ENCODE measurements at regions not wholly inside any gene's neighbourhood (a gene's known extent, or its start where the extent isn't known, plus 50 kb on each side); places are given as distances from the start of the nearest gene placed in this dataset.
"Not testable (repeated sequence)": the region's sequence is repeated elsewhere in the genome, so short reads cannot be mapped to it uniquely, and the experiment has no call there.

DNA sequence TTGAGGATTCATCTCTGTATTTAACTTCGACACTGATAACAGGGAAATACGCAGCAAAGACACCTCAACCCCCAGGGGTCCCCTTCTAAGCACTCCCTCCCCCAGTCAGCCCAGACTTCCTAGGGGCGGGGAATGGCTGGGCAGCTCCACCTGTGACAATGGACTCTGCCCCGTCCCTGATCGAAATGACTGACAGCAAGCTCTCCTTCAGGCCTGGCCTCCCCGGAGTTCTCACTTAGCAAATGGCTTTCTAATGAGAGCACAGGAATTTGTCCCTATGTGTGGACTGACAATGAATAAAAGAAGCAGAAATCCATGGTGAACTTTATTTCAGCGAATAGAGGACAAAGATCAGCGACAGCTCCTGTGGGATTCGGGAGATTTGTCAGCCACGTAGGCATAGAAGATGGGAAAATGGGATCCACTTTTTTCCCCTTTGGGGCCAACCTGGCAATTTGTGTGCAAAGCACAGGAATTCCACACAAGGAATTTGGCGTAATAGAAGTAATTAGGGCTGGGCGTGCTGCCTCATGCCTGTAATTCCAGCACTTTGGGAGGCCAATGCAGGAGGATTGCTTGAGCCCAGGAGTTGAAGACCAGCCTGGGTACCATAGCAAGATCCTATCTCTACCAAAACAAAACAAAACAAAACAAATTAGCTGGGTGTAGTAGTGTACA is 63.8 kb downstream of the TNFAIP2 start:
- Mint-ChIP-seq H3K4me3 (no peak overlapping the region), H3K4me1 (peaks cover 10% of the 10 kb centered on the region), H3K27ac (no peak overlapping the region), H3K36me3 (no peaks in the 10 kb centered on the region), H3K9me3 (no peaks in the 10 kb centered on the region)
- ATAC-seq (no peak), DNase-seq (ENCODE audit: low spot score in 2 of 2) (no peak)

DNA sequence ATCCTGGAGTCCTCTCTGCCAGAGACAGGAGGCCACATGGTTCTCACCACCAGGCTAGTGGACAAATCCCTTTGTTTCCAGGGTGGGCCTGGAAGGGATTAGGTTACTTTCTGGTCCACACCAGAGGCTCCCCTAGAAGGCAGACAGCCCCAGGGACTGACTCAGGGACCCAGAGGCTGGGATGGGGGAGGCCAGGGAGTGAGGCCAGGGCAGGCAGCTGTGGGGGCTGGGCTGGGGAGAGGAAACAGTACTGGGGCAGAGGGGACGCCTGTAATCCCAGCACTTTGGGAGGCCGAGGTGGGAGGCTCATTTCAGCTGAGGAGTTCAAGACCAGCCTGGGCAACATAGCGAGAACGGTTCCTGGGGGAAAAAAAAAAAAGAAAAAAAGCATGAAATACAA is 64.7 kb downstream of the TNFAIP2 start:
- no peak for ATAC-seq

DNA sequence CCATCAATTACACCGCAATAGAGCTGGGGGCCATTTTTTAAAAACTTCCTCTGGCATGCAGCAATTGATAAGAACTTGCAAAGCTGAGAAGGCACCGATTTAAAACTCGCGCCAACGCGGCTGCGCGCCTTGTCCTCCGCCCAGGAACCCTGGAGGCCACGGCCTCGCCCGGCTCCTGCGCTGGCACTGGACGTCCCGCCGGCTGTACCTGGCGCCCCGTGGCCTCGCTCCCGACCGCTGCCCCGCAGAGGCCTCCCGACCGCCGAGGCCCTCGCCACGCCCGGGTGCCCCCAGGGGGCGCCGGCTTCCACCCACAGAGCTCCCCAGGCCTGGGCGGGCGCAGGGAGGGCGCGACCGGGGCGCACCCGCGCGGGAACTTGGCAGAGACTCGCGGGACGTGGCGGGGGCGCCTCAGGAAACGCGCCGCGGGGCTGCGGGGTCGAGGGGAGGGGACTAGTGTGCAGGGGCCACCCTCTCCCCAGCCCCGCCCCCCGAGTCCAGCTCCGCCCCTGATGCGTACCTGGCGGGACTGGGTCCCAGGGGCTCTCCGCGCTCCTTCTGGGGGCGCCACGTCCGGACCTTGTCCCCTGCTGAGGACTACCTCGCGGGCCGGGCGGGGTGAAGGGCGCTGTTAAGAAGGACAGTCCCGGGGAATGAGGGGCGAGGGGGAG is 65.7 kb downstream of the TNFAIP2 start:
- Mint-ChIP-seq H3K4me3 (no peak overlapping the region), H3K9me3 (no peaks in the 10 kb centered on the region), H3K36me3 (no peaks in the 10 kb centered on the region), H3K4me1 (peaks cover 10% of the 10 kb centered on the region), H3K27ac (no peak overlapping the region)
- DNase-seq (ENCODE audit: low spot score in 2 of 2) = no peak
- ATAC-seq = peak; percentile 61

More for the DNA sequence above, 64.7 kb downstream of the TNFAIP2 start:
- no peak overlapping the region for H3K4me3 Mint-ChIP-seq
- H3K4me1 Mint-ChIP-seq = peaks cover 10% of the 10 kb centered on the region
- no peaks in the 10 kb centered on the region for H3K36me3 Mint-ChIP-seq
- DNase-seq (ENCODE audit: low spot score in 2 of 2) = no peak
- H3K27ac Mint-ChIP-seq = no peak overlapping the region
- H3K9me3 Mint-ChIP-seq = no peaks in the 10 kb centered on the region

DNA sequence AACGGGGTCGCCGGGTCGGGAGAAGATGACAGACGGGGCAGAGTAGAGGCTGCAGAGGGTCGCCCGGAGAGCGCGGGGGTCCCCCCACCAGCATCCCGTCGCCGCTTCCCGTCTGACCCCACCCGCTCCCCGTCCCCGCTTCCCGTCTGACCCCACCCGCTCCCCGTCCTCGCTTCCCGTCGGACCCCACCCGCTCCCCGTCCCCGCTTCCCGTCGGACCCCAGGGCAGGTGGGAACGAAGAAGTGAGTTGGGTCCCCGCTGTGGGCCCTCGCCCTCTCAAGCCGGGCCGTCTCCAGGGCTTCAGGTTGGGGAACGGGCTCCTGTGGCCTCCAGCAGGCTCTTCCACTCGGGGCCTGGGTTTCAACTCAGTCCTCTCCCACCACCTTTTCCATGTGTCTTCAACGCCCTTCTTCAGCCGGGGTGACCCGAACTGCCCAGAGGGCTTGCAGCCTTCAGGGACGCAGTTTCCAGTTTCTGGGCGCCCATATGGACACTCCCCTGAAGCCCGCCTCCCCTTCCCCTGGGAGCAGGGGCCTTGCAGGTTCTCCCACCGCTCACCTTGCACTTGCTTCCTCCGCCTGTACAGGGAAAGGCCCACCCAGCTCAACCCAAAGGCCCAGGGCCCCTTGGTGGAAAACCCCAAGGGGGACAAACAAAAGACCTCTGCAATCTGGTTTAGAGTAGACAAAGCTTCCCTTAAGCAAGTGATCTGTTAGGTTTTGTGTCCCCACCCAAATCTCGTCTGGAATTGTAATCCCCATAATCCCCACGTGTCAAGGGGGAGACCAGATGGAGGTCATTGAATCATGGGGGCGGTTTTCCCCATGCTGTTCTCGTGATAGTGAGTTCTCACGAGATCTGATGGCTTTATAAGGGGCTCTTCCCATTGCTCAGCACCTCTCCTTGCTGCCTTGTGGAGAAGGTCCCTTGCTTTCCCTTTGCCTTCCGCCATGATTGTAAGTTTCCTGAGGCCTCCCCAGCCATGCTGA is 66.5 kb downstream of the TNFAIP2 start:
- H3K27ac Mint-ChIP-seq = no peak overlapping the region
- no peak for DNase-seq (ENCODE audit: low spot score in 2 of 2)
- no peaks in the 10 kb centered on the region for H3K36me3 Mint-ChIP-seq
- H3K4me1 Mint-ChIP-seq = peaks cover 10% of the 10 kb centered on the region
- H3K4me3 Mint-ChIP-seq = peak overlapping the region; percentile 42
- H3K9me3 Mint-ChIP-seq = no peaks in the 10 kb centered on the region
- ATAC-seq = no peak

DNA sequence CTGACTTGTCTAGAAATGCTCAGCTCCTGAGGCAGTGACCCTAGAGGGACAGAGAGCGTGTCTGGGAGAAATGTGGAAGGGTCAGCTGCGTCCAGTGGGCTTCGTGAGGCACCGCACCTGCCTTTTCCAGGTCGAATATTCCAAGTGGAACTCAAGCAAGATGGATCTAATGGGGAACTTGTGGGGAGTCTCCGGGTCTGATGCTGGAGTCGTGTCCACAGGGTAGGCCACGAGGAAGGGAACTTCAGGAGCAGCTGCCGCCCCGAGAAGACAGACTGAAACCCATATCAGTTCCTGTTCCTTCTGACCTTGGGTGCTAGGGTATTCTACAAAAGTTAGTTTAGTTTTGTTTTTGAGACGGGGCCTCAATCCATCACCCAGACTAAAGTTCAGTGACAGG is 67.5 kb downstream of the TNFAIP2 start:
- peaks cover 10% of the 10 kb centered on the region for H3K4me1 Mint-ChIP-seq
- DNase-seq (ENCODE audit: low spot score in 2 of 2) (no peak), ATAC-seq (no peak)
- H3K9me3 Mint-ChIP-seq = no peaks in the 10 kb centered on the region
- no peak overlapping the region for H3K4me3 Mint-ChIP-seq
- H3K27ac Mint-ChIP-seq = no peak overlapping the region
- no peaks in the 10 kb centered on the region for H3K36me3 Mint-ChIP-seq

DNA sequence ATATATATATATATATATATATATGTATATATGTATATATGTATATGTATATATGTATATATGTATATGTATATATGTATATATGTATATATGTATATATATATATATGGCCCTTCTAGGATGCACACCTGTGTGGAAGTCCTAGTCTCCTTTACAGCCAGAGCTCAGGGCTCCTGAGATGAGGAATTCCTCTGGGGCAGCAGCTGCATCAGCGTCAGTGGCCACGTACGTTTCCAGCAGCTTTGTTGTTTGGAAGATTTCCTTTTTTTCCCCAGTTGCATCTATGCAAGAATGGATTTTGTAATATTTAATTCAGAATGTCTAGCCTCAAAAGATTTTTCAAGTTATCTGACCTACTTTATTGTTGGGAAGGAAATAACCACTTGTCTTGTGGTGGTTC is 68.6 kb downstream of the TNFAIP2 start:
- Mint-ChIP-seq H3K9me3 (no peaks in the 10 kb centered on the region), H3K4me3 (no peak overlapping the region), H3K4me1 (peaks cover 10% of the 10 kb centered on the region), H3K27ac (no peak overlapping the region), H3K36me3 (no peaks in the 10 kb centered on the region)
- ATAC-seq = no peak
- no peak for DNase-seq (ENCODE audit: low spot score in 2 of 2)

DNA sequence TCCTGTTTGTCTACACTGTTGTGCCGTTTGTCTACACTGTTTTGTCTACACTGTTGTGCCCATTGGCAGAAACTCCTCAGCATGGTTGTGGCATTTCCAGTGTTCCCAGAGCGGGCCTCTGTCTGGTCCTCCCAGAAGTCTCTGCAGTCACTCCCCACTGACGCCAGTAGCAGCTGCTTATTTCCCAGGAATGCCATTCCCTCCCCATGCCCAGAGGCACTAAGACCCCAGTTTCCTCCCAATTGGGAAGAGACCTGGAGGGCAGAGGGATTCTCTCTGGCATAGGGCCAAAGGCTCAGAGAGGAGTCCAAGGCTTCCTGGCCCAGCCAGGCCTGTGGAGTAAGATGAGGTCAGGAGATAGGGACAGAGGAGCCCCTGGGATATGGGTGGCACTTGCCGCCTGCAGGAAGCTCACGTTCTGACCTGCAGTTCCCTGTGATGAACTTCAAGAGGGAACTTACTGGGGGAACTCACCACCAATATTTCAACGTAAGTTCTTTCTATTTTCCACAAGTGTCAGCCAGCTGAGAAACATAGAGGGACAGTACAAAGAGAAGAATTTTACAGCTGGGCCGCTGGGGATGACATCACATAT is 69.1 kb downstream of the TNFAIP2 start:
- no peak overlapping the region for H3K4me3 Mint-ChIP-seq
- no peak for ATAC-seq
- no peaks in the 10 kb centered on the region for H3K9me3 Mint-ChIP-seq
- H3K4me1 Mint-ChIP-seq = peaks cover 10% of the 10 kb centered on the region
- H3K27ac Mint-ChIP-seq = no peak overlapping the region
- H3K36me3 Mint-ChIP-seq = no peaks in the 10 kb centered on the region
- DNase-seq (ENCODE audit: low spot score in 2 of 2) = no peak

DNA sequence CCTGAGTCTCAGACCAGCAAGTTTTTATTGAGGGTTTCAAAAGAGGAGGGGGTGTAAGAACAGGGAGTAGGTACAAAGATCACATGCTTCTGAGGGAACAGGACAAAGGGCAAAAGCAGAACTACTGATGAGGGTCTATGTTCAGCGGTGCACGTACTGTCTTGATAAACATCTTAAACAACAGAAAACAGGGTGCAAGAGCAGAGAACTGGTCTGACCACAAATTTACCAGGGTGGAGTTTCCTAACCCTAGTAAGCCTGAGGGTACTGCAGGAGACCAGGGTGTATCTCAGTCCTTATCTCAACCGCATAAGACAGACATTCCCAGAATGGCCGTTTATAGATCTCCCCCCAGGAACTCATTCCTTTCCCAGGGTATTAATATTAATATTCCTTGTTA is 69.6 kb downstream of the TNFAIP2 start:
- peaks cover 10% of the 10 kb centered on the region for H3K4me1 Mint-ChIP-seq
- not testable (repeated sequence) for ATAC-seq; H3K9me3 Mint-ChIP-seq; DNase-seq (ENCODE audit: low spot score in 2 of 2); H3K27ac Mint-ChIP-seq; H3K36me3 Mint-ChIP-seq; H3K4me3 Mint-ChIP-seq

DNA sequence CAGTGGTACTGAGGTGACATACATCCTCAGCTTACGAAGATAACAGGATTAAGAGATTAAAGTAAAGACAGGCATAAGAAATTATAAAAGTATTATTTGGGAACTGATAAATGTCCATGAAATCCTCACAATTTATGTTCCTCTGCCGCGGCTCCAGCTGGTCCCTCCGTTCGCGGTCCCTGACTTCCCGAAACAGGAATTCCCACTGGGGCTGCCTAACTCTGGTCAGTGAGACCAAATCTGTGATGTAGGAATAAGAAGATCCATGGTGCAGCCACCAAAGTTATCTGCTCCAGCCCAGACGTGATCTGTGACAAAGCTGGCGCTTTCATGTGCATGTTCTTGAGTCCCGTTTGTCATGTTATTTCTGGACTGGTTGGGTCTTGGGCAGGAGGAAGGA is 70.2 kb downstream of the TNFAIP2 start:
- not testable (repeated sequence) for H3K36me3 Mint-ChIP-seq, H3K4me1 Mint-ChIP-seq, H3K4me3 Mint-ChIP-seq

DNA sequence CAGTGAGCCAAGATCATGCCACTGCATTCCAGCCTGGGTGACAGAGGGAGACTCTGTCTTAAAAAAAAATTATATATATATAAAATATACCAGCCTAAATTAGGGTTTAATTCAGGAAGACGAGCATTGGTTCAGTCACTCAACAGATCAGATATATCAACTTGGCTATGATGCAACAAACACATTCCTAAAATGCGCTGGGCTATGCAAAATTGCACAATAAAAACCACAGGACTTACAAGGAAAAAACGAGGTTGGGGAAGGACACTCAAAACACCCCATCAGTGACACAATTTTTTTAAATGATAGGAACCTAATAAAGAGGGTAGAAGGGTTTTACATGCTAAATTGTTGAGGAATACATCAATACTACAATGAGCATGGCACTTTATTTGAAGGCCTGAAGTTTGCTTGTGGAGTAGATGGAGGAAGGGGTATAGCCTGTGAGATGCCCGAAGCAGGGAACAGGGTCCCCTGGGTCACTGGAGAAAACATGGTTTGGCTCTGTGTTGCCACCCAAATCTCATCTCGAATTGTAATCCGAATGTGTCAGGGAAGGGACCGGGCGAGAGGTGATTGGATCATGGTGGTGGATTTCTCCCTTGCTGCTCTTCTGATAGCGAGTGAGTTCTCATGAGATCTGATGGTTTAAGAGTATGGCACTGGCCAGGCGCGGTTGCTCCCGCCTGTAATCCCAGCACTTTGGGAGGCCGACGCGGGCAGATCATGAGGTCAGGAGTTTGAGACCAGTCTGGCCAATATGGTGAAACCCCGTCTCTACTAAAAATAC is 71.2 kb downstream of the TNFAIP2 start:
- Mint-ChIP-seq H3K27ac (no peak overlapping the region), H3K4me1 (peaks cover 5% of the 10 kb centered on the region), H3K4me3 (no peak overlapping the region), H3K9me3 (no peaks in the 10 kb centered on the region), H3K36me3 (no peaks in the 10 kb centered on the region)
- ATAC-seq (no peak), DNase-seq (ENCODE audit: low spot score in 2 of 2) (no peak)

More for the DNA sequence above, 70.2 kb downstream of the TNFAIP2 start:
- H3K9me3 Mint-ChIP-seq; DNase-seq (ENCODE audit: low spot score in 2 of 2); H3K27ac Mint-ChIP-seq; ATAC-seq: not testable (repeated sequence)

DNA sequence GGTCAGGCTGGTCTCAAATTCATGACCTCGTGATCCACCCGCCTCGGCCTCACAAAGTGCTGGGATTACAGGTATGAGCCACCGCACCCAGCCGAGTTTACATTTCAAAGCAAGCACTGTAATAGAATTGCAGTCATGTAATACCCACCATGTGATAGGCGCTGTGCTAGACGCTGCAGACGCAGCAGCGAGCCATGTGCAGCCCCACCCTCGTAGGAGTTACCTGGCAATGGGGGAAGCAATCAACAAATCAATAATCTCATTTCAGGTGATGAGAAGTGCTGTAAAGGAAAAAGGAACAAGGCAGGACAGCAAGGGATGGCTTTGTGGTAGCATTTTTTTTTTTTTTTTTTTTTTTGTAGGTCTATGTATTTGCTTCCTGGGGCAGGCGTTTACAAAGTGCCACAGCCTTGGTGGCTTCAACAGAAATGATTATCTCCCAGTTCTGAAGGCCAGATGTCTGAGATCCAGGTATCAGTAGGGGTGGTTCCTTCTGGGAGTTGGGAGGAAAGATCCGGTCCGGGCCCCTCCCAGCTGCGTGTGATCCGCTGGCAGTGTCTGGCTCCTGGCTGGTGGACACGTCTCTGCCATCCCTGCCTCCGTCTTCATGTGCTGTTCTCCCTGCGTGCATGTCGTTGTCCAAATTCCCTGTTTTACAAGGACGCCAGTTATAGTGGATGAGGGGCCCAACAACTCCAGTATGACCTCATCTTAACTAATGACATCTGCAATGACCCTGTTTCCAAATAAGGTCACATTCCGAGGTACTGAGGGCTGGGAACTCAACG is 72.8 kb downstream of the TNFAIP2 start:
- Mint-ChIP-seq H3K9me3 (no peaks in the 10 kb centered on the region), H3K4me1 (no peaks in the 10 kb centered on the region), H3K27ac (no peak overlapping the region), H3K36me3 (no peaks in the 10 kb centered on the region), H3K4me3 (no peak overlapping the region)
- ATAC-seq (no peak), DNase-seq (ENCODE audit: low spot score in 2 of 2) (no peak)

DNA sequence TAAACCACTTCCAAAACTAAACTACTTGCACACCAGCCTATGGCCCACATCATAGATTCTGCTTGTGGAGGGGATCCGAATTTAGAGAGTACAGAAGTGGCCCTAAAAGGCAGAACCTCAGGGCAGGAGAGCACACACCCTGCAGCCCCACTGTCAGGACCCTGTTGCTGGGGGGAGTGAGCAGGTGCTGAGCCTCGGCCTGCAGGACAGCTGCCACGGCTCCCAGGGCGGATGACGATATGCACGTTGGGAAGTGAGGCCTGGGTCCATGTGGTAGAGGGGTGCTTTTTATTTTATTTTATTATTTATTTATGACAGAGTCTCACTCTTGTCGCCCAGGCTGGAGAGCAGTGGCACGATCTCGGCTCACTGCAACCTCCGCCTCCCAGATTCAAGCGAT is 73.5 kb downstream of the TNFAIP2 start:
- Mint-ChIP-seq H3K4me1 (no peaks in the 10 kb centered on the region), H3K36me3 (no peaks in the 10 kb centered on the region), H3K9me3 (no peaks in the 10 kb centered on the region), H3K4me3 (no peak overlapping the region), H3K27ac (no peak overlapping the region)
- ATAC-seq (no peak), DNase-seq (ENCODE audit: low spot score in 2 of 2) (no peak)

DNA sequence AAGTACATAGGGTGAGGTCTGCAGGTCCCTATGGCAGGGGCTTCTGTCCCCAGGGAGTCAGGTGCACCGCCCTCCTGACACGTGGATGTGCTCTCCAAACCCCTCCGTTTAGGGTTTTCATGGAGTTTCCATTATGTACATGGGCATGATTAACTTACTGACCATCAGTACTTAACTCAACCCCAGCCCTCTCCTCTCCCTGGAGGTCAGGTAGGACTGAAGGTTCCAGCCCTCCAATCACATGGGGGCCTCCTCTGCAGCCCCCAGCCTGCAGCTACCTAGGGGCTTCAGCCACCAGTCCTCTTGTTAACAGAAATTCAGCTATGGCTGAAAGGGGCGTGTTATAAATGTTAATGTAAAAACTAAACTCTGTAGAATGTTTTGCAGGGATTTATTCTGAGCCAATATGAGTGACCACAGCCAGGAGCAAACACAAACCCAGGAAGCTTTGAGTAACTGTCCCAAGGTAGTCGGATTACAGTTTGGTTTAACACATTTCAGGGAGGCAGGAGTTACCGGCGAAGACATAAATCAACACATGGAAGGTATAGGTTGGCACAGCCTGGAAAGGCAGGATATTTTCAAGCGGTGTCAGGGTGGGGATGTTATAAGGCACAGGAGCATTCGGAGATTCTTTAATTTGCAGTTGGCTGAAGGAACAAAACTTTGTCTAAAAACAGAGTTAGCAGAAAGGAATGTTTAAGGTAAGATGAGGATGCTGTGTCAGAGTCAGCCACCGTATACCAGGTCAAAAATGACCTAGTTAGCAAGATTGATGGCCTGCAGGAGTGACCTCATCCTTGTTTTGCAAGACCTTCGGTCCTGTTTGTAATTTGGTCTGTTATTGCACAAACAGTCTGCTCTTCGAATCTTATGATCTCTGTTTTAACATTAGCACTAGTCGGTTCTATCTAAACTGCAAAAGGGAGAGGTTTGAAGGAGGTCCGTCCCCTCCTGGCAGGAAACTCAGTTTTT is 75.2 kb downstream of the TNFAIP2 start:
- H3K9me3 Mint-ChIP-seq = no peaks in the 10 kb centered on the region
- no peak for DNase-seq (ENCODE audit: low spot score in 2 of 2)
- no peaks in the 10 kb centered on the region for H3K36me3 Mint-ChIP-seq
- H3K4me3 Mint-ChIP-seq = no peak overlapping the region
- H3K4me1 Mint-ChIP-seq = no peaks in the 10 kb centered on the region
- H3K27ac Mint-ChIP-seq = no peak overlapping the region
- ATAC-seq = no peak
